GM10248 (cell line): ENCODE measurements at regions not wholly inside any gene's neighbourhood (a gene's known extent, or its start where the extent isn't known, plus 50 kb on each side); places are given as distances from the start of the nearest gene placed in this dataset.

Experiments
- CTCF ChIA-PET: fragments of 300-600 bp; sonication (Branson Sonifier 250); formaldehyde crosslinking; extraction: SDS; loops from one replicate; lab custom pipeline; 2021; ENCODE audit warnings: antibody characterized with exemption; lab: Yijun Ruan, JAX
- POLR2A ChIA-PET: fragments of 350-650 bp; sonication (Branson Sonifier 250); formaldehyde crosslinking; extraction: SDS; loops from one replicate; lab custom pipeline; 2020; ENCODE audit warnings: antibody characterized with exemption; lab: Yijun Ruan, JAX
- DNase-seq: peaks from one replicate; pipeline ENCODE4 v3.0.0; 2012; ENCODE audit errors: extremely low spot score
- TF ChIP-seq, protein P1 (sequence below): IDR thresholded peaks from 2 replicates; pipeline ENCODE4 v1.5.1; 2012; ENCODE audit warnings: mild to moderate bottlenecking, low read depth; ENCODE audit errors: extremely low read depth, missing control alignments, control extremely low read depth

DNA sequence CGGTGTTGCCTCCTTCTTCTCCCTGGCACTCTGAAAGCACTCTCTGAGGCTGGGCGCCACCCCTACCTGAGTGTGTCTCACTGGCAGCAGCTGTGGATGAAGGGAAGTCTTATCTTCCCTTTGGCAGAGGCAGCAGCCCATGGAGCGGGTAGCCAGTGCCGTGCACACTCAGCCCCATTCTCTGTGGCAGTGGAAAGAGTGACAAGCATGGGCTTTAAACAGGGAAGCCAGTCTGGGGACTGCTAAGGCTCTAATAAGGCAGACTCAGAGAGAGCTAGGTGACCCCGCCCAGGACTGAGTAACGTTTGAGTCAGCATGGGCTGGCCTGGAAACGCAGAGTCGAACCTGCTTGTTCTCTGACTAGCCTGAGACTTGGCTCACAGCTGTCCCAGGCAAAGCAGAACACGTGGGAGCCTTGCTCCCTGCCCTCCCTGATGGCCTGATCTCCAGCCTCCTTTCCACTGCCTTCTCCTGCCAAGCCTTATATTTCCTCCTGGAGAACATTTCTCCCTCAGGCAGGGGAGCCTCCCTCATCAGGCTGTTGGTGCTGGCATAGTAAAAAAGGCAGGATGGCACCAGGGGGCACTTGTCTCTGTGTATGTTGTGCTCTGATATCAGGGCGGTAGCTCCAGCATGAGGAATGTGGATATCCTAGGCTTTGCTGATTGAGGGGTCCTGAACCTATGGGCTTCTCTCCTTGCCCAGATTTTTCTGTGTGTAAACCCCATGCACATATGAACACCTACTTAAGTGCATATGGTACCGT, 93.9 kb upstream of the LGALSL start:
- ChIA-PET POLR2A (no interaction called here), CTCF (interaction anchor here (1.1 to 4.3 kb wide), 4 partner anchors 29 to 128 kb away, joined by 3 to 20 read pairs (median 10); no protein-coding TSS in a partner anchor)

GRCh38 chr2:64361151-64361938, 92.6 kb upstream of the LGALSL start:
- ChIA-PET POLR2A (interaction anchor here (0.5 kb wide), 1 partner anchor 1848 kb away, joined by 5 read pairs; no protein-coding TSS in a partner anchor), CTCF (interaction anchor here (1.2 to 4.3 kb wide), 6 partner anchors 10 to 138 kb away, joined by 3 to 20 read pairs (median 6); no protein-coding TSS in a partner anchor)
- TF ChIP-seq, protein P1, sequence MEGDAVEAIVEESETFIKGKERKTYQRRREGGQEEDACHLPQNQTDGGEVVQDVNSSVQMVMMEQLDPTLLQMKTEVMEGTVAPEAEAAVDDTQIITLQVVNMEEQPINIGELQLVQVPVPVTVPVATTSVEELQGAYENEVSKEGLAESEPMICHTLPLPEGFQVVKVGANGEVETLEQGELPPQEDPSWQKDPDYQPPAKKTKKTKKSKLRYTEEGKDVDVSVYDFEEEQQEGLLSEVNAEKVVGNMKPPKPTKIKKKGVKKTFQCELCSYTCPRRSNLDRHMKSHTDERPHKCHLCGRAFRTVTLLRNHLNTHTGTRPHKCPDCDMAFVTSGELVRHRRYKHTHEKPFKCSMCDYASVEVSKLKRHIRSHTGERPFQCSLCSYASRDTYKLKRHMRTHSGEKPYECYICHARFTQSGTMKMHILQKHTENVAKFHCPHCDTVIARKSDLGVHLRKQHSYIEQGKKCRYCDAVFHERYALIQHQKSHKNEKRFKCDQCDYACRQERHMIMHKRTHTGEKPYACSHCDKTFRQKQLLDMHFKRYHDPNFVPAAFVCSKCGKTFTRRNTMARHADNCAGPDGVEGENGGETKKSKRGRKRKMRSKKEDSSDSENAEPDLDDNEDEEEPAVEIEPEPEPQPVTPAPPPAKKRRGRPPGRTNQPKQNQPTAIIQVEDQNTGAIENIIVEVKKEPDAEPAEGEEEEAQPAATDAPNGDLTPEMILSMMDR: no peak
- no peak for DNase-seq

More for the DNA sequence above, 93.9 kb upstream of the LGALSL start:
- TF ChIP-seq, protein P1: no peak
- DNase-seq: peak; percentile 54

GRCh38 chr2:64362562-64363026, 91.4 kb upstream of the LGALSL start:
- ChIA-PET POLR2A (no interaction called here), CTCF (interaction anchor here (1.2 to 4.3 kb wide), 7 partner anchors 9 to 137 kb away, joined by 3 to 20 read pairs (median 5); no protein-coding TSS in a partner anchor)
- no peak for DNase-seq
- TF ChIP-seq, protein P1: no peak

DNA sequence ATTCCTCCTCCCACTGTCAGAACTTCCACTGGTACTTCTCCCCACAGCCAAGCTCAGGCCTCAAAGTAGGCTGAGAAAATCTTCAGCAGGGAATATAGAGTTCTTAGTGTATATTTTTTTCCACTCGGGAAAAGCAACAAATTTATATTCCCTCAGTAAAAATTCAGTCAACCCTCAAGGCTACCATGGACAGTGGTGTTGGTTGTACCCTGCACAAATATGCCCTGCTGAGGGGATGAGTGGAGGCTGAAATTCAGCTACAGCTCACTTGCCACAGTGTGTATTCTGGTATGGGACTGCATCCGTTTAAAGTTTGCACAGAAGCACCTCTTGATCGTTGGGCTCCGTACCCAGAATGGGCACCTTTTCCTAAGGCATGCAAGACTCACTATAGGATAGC, 90.8 kb upstream of the LGALSL start:
- ChIA-PET POLR2A (no interaction called here), CTCF (interaction anchor here (1.0 to 4.3 kb wide), 6 partner anchors 8 to 125 kb away, joined by 3 to 20 read pairs (median 6); no protein-coding TSS in a partner anchor)
- TF ChIP-seq, protein P1: no peak
- DNase-seq: no peak

- DNase-seq: no peak
- ChIA-PET POLR2A (interaction anchor here (0.6 kb wide), 1 partner anchor 278 kb away, joined by 3 read pairs; no protein-coding TSS in a partner anchor), CTCF (interaction anchor here (0.9 to 2.4 kb wide), 6 partner anchors 10 to 124 kb away, joined by 3 to 8 read pairs (median 4); no protein-coding TSS in a partner anchor)
- TF ChIP-seq, protein P1: no peak
Measured at GRCh38 chr2:64363848-64364247, 90.1 kb upstream of the LGALSL start.
